Breast epithelium (tissue), 3 donors: ENCODE measurements at regions not wholly inside any gene's neighbourhood (a gene's known extent, or its start where the extent isn't known, plus 50 kb on each side); places are given as distances from the start of the nearest gene placed in this dataset.

Source experiments
- CTCF ChIP-seq, 3 donors: fragments of 450-650 bp; IDR thresholded peaks; one replicate each; pipeline ENCODE4 v1.5.1; 2016 to 2017; ENCODE audit warnings: antibody characterized with exemption in 3 of 3, mild to moderate bottlenecking in 3 of 3, moderate library complexity in 3 of 3
- POLR2A ChIP-seq: fragments of 450-650 bp; IDR thresholded peaks from one replicate; pipeline ENCODE4 v1.6.1; 2016; ENCODE audit warnings: antibody characterized with exemption, mild to moderate bottlenecking, moderate library complexity
- POLR2AphosphoS5 ChIP-seq, 3 donors: sonication (generic); formaldehyde crosslinking; IDR thresholded peaks; one replicate each; pipeline ENCODE4 v1.6.1; 2017; ENCODE audit warnings: antibody characterized with exemption in 3 of 3

GRCh38 chr4:60365176-60365575 is 835.0 kb upstream of the ADGRL3 start:
- TF ChIP-seq CTCF (IDR thresholded peaks at IDR 0.05) = no peak
- TF ChIP-seq POLR2AphosphoS5 (IDR thresholded peaks at IDR 0.05) = no peak
- TF ChIP-seq POLR2A = no peak
